Uterus (tissue), 2 donors: ENCODE measurements at regions not wholly inside any gene's neighbourhood (a gene's known extent, or its start where the extent isn't known, plus 50 kb on each side); places are given as distances from the start of the nearest gene placed in this dataset.

Experiments used
- POLR2A ChIP-seq, 2 donors: fragments of 450-650 bp; IDR thresholded peaks; one replicate each; pipeline ENCODE4 v1.6.1; 2016; ENCODE audit warnings: antibody characterized with exemption in 2 of 2, mild to moderate bottlenecking in 1 of 2, moderate library complexity in 1 of 2
- TF ChIP-seq, protein P1 (sequence below), 4 experiments: fragments of 200-600 bp in 2 of 4; fragments of 450-650 bp in 2 of 4; sonication (generic) in 2 of 4; IDR thresholded peaks; one replicate each; pipeline ENCODE4 v1.5.1; 2016 to 2019; ENCODE audit warnings: antibody characterized with exemption in 4 of 4, mild to moderate bottlenecking in 2 of 4, moderate library complexity in 1 of 4

DNA sequence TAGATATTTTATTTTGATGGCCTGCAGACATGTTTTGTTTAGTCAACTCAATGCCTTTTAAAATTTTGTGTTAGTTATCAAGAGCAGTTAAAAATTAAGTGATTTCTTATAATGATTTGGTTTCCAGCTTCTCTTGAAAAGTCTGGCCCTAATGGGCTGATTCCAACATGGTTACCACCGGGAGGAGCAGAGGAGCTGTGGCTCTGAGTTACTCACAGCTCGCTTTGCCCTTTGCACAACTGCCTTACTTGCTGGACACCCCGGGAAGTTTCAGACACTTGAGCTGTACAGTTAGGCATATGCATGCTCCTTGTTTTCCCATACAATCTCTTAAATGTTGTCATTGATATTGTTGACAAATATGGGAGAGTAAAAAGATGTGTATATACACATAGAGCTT is 173.1 kb upstream of the MMS22L start:
- no peak for TF ChIP-seq POLR2A (IDR thresholded peaks at IDR 0.05)
- TF ChIP-seq, protein P1, sequence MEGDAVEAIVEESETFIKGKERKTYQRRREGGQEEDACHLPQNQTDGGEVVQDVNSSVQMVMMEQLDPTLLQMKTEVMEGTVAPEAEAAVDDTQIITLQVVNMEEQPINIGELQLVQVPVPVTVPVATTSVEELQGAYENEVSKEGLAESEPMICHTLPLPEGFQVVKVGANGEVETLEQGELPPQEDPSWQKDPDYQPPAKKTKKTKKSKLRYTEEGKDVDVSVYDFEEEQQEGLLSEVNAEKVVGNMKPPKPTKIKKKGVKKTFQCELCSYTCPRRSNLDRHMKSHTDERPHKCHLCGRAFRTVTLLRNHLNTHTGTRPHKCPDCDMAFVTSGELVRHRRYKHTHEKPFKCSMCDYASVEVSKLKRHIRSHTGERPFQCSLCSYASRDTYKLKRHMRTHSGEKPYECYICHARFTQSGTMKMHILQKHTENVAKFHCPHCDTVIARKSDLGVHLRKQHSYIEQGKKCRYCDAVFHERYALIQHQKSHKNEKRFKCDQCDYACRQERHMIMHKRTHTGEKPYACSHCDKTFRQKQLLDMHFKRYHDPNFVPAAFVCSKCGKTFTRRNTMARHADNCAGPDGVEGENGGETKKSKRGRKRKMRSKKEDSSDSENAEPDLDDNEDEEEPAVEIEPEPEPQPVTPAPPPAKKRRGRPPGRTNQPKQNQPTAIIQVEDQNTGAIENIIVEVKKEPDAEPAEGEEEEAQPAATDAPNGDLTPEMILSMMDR (IDR thresholded peaks at IDR 0.05): no peak
